C4-2B (cell line): ENCODE measurements at regions not wholly inside any gene's neighbourhood (a gene's known extent, or its start where the extent isn't known, plus 50 kb on each side); places are given as distances from the start of the nearest gene placed in this dataset.

ENCODE experiments used
- ZFX ChIP-seq: fragments of 450-650 bp; IDR thresholded peaks from 2 replicates; pipeline ENCODE4 v1.6.1; 2017
- TF ChIP-seq, protein P1 (sequence below): fragments of 450-650 bp; conservative IDR thresholded peaks from 2 replicates; pipeline ENCODE4 v1.5.1; 2017; ENCODE audit warnings: mild to moderate bottlenecking

DNA sequence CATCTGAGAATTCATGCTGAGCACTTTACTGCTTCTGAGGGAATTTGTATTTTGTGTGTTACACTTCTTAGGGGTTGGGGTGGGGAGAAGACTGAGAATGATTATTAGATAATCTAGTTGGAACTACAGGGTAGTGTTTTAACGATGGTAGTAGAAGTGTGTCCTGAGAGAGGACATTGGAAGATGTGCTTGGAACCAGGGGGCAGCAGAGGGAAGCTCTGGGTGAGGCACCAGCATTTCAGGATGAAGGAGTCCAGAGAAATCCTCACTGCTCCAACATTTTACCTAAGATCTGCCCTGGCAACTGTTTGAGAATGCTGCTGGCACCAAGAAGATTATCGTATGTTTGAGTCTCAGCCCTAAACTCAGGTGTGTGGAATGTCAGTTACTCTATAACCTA lies 145.5 kb downstream of the SQOR start:
- TF ChIP-seq, protein P1, sequence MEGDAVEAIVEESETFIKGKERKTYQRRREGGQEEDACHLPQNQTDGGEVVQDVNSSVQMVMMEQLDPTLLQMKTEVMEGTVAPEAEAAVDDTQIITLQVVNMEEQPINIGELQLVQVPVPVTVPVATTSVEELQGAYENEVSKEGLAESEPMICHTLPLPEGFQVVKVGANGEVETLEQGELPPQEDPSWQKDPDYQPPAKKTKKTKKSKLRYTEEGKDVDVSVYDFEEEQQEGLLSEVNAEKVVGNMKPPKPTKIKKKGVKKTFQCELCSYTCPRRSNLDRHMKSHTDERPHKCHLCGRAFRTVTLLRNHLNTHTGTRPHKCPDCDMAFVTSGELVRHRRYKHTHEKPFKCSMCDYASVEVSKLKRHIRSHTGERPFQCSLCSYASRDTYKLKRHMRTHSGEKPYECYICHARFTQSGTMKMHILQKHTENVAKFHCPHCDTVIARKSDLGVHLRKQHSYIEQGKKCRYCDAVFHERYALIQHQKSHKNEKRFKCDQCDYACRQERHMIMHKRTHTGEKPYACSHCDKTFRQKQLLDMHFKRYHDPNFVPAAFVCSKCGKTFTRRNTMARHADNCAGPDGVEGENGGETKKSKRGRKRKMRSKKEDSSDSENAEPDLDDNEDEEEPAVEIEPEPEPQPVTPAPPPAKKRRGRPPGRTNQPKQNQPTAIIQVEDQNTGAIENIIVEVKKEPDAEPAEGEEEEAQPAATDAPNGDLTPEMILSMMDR = peak; percentile 21
- no peak for TF ChIP-seq ZFX
